Esophagus squamous epithelium (tissue), 5 donors: ENCODE measurements at regions not wholly inside any gene's neighbourhood (a gene's known extent, or its start where the extent isn't known, plus 50 kb on each side); places are given as distances from the start of the nearest gene placed in this dataset.

ENCODE experiments used
- DNase-seq: peaks from one replicate; lab custom pipeline; 2025; lab: John Stamatoyannopoulos, UW
- H3K27ac ChIP-seq, 4 donors: fragments of 200-600 bp; sonication (generic); one replicate each; pipeline ENCODE4 v1.5.1; 2016 to 2019; ENCODE audit warnings: mild to moderate bottlenecking in 1 of 4
- H3K27me3 ChIP-seq, 4 donors: fragments of 200-600 bp; sonication (generic); 1 replicate in 3 of 4; 2 replicates in 1 of 4; pipeline versions ENCODE4 v1.5.1 to v1.6.0; 2017 to 2021; ENCODE audit warnings: antibody characterized with exemption in 1 of 4
- H3K36me3 ChIP-seq, 3 donors: fragments of 200-600 bp; sonication (generic); one replicate each; pipeline ENCODE4 v1.5.1; 2016 to 2019
- H3K4me1 ChIP-seq, 3 donors: fragments of 200-600 bp; sonication (generic); one replicate each; pipeline ENCODE4 v1.5.1; 2017 to 2019
- H3K4me3 ChIP-seq, 4 donors: fragments of 200-600 bp; sonication (generic); 1 replicate in 3 of 4; 2 replicates in 1 of 4; pipeline ENCODE4 v1.5.1; 2016 to 2019; ENCODE audit warnings: mild to moderate bottlenecking in 2 of 4, moderate library complexity in 1 of 4
- H3K9me3 ChIP-seq, 3 donors: fragments of 200-600 bp; sonication (generic); one replicate each; pipeline ENCODE4 v1.5.1; 2016 to 2019
- POLR2A ChIP-seq, 4 donors: fragments of 450-650 bp; IDR thresholded peaks; one replicate each; pipeline ENCODE4 v1.6.1; 2017; ENCODE audit warnings: antibody characterized with exemption in 4 of 4, mild to moderate bottlenecking in 4 of 4, moderate library complexity in 3 of 4
- WGBS, 2 donors: methylation state at CpG; one replicate each; pipeline ENCODE4 v1.1.5; 2018; 5-methylcytosine and 5-hydroxymethylcytosine counted together
- intact Hi-C: fragments of 100-400 bp; cut with DNase I; formaldehyde crosslinking; loops from one replicate; pipeline ENCODE4 v1.15.0; 2022
- TF ChIP-seq, protein P1 (sequence below), 6 experiments: fragments of 450-650 bp in 4 of 6; fragments of 200-600 bp in 2 of 6; sonication (generic) in 2 of 6; IDR thresholded peaks; one replicate each; pipeline ENCODE4 v1.5.1; 2016 to 2019; ENCODE audit warnings: antibody characterized with exemption in 6 of 6, mild to moderate bottlenecking in 4 of 6, moderate library complexity in 4 of 6
- donor health status: DM: yes; HTN: yes; CAD: no.

GRCh38 chr11:129695571-129696308 is 119.9 kb upstream of the TMEM45B start:
- DNase-seq, result no peak
- no peaks in the 10 kb centered on the region for H3K9me3 ChIP-seq
- WGBS, 2 donors, result 27 to 51% methylated on average over 4 to 18 of the region's 25 CpGs
- H3K36me3 ChIP-seq, result no peaks in the 10 kb centered on the region
- H3K4me3 ChIP-seq, result peak overlapping the region in 3 of 4 donors; percentile 29 to 49 (median 33)
- peak overlapping the region in 3 of 4 donors; percentile 30 to 78 (median 67) for H3K27ac ChIP-seq
- H3K27me3 ChIP-seq, result no peaks in the 10 kb centered on the region
- TF ChIP-seq, protein P1, sequence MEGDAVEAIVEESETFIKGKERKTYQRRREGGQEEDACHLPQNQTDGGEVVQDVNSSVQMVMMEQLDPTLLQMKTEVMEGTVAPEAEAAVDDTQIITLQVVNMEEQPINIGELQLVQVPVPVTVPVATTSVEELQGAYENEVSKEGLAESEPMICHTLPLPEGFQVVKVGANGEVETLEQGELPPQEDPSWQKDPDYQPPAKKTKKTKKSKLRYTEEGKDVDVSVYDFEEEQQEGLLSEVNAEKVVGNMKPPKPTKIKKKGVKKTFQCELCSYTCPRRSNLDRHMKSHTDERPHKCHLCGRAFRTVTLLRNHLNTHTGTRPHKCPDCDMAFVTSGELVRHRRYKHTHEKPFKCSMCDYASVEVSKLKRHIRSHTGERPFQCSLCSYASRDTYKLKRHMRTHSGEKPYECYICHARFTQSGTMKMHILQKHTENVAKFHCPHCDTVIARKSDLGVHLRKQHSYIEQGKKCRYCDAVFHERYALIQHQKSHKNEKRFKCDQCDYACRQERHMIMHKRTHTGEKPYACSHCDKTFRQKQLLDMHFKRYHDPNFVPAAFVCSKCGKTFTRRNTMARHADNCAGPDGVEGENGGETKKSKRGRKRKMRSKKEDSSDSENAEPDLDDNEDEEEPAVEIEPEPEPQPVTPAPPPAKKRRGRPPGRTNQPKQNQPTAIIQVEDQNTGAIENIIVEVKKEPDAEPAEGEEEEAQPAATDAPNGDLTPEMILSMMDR (IDR thresholded peaks at IDR 0.05), result peak; percentile 55 to 88 (median 78)
- TF ChIP-seq POLR2A (IDR thresholded peaks at IDR 0.05), result no peak
- intact Hi-C loops, result no loop called here
- H3K4me1 ChIP-seq, result peaks cover 4 to 47% (median 14%) of the 10 kb centered on the region in 3 donors

DNA sequence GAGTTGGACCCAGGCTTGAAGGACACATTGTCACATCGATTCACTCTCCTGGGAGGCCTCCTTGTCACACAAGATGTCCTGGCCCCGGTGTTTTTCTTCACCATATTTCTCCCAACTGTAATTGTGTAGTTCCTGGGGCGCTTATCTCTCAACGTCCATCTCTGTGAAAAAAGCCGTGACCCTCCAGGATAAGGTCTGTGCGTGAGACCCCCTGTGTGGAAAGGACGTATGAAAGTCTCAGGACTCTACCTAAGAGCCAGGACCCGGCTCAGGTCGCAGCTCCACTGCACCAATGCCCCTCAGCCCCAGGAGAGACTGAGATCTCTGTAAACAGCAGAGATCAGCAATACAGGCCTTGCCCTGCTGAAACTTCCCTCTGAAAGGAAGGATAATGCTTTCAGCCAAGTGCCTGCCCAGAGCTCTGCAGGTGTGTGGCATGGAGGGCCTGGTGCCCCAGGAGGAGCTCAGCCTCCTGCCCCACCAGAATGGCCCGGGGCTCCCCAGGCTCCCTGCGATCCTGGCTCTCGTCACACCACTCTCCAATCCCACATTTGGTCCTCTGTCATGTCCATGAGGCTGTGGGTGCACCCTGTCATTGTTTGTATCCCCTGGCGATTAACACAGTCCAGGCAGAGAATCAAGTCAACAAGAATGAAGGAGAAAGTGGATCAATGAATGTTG is 119.2 kb upstream of the TMEM45B start:
- 61 to 71% methylated on average over 9 of the region's 13 CpGs for WGBS, 2 donors
- H3K9me3 ChIP-seq, result no peaks in the 10 kb centered on the region
- H3K36me3 ChIP-seq, result no peaks in the 10 kb centered on the region
- no peaks in the 10 kb centered on the region for H3K27me3 ChIP-seq
- intact Hi-C loops, result no loop called here
- peak overlapping the region in 3 of 4 donors; percentile 30 to 78 (median 67) for H3K27ac ChIP-seq
- H3K4me3 ChIP-seq, result peak overlapping the region in 2 of 4 donors; percentile 29 to 49
- TF ChIP-seq POLR2A (IDR thresholded peaks at IDR 0.05), result no peak
- TF ChIP-seq, protein P1 (IDR thresholded peaks at IDR 0.05), result no peak
- peaks cover 4 to 48% (median 14%) of the 10 kb centered on the region in 3 donors for H3K4me1 ChIP-seq
- no peak for DNase-seq

GRCh38 chr11:129698212-129698611 is 117.4 kb upstream of the TMEM45B start:
- H3K9me3 ChIP-seq, result no peaks in the 10 kb centered on the region
- WGBS, 2 donors, result 75 to 88% methylated on average over 1 of the region's 1 CpG
- no peak for DNase-seq
- H3K36me3 ChIP-seq, result no peaks in the 10 kb centered on the region
- H3K4me3 ChIP-seq, result no peak overlapping the region
- intact Hi-C loops, result no loop called here
- no peak for TF ChIP-seq POLR2A (IDR thresholded peaks at IDR 0.05)
- H3K27me3 ChIP-seq, result no peaks in the 10 kb centered on the region
- peaks cover 4 to 64% (median 14%) of the 10 kb centered on the region in 3 donors for H3K4me1 ChIP-seq
- H3K27ac ChIP-seq, result peak overlapping the region in 2 of 4 donors; percentile 14 to 71

- peak overlapping the region in 2 of 4 donors; percentile 28 to 71 for H3K27ac ChIP-seq
- WGBS, 2 donors, result 80 to 87% methylated on average over 12 to 14 of the region's 14 CpGs
- H3K4me3 ChIP-seq, result no peak overlapping the region
- no peak for TF ChIP-seq POLR2A (IDR thresholded peaks at IDR 0.05)
- TF ChIP-seq, protein P1 (IDR thresholded peaks at IDR 0.05), result peak in 1 of 6 experiments; percentile 21
- no peaks in the 10 kb centered on the region for H3K9me3 ChIP-seq
- DNase-seq, result no peak
- H3K4me1 ChIP-seq, result peaks cover 12 to 73% (median 14%) of the 10 kb centered on the region in 3 donors
- H3K36me3 ChIP-seq, result no peaks in the 10 kb centered on the region
- H3K27me3 ChIP-seq, result no peaks in the 10 kb centered on the region
- intact Hi-C loops, result no loop called here
Measured at GRCh38 chr11:129699711-129700304, 115.8 kb upstream of the TMEM45B start.

DNA sequence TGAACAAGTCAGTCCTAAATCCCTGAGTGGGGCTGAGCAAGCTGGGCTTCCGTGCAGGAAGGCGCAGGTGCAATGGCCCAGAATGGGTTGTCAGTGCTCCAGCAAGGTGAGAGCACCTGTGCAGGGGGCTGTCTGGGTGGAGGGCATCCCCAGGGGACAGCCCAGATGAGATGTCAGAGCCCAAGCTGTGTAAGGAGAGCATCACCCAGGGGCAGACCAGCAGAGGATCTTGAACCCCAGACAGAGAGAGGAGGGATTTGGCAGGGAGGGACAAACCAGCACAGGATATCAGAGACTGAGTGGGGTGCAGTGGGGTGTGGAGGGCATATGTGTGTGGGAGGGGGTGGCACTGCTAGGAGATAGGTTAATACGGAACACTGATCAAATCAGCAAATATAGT is 114.9 kb upstream of the TMEM45B start:
- Histone ChIP-seq H3K36me3 (no peaks in the 10 kb centered on the region), H3K4me3 (no peak overlapping the region), H3K9me3 (no peaks in the 10 kb centered on the region), H3K27ac (no peak overlapping the region), H3K4me1 (peaks cover 9 to 71% (median 12%) of the 10 kb centered on the region in 3 donors), H3K27me3 (no peaks in the 10 kb centered on the region)
- no peak for DNase-seq
- 83 to 86% methylated on average over 1 to 2 of the region's 3 CpGs for WGBS, 2 donors
- intact Hi-C loops, result no loop called here
- TF ChIP-seq, protein P1 (IDR thresholded peaks at IDR 0.05), result no peak
- no peak for TF ChIP-seq POLR2A (IDR thresholded peaks at IDR 0.05)
